IPS-18c (cell line): ENCODE measurements at regions not wholly inside any gene's neighbourhood (a gene's known extent, or its start where the extent isn't known, plus 50 kb on each side); places are given as distances from the start of the nearest gene placed in this dataset.

Source experiments
- H3K4me3 ChIP-seq: 2 replicates; pipeline ENCODE4 v1.7.0; 2013; ENCODE audit warnings: low read depth, mild to moderate bottlenecking, low read length, moderate library complexity; ENCODE audit not compliant: insufficient read depth
- H3K9me3 ChIP-seq: one replicate; pipeline ENCODE4 v1.6.1; 2013; ENCODE audit warnings: mild to moderate bottlenecking, low read length, moderate library complexity; ENCODE audit not compliant: control insufficient read depth, insufficient read depth

- H3K4me3 ChIP-seq: no peak overlapping the region
- no peaks in the 10 kb centered on the region for H3K9me3 ChIP-seq
Measured at GRCh38 chr17:77344038-77344437, 203.3 kb downstream of the SEC14L1 start.

GRCh38 chr17:77345260-77345910 is 204.6 kb downstream of the SEC14L1 start:
- Histone ChIP-seq H3K4me3 (no peak overlapping the region), H3K9me3 (no peaks in the 10 kb centered on the region)

DNA sequence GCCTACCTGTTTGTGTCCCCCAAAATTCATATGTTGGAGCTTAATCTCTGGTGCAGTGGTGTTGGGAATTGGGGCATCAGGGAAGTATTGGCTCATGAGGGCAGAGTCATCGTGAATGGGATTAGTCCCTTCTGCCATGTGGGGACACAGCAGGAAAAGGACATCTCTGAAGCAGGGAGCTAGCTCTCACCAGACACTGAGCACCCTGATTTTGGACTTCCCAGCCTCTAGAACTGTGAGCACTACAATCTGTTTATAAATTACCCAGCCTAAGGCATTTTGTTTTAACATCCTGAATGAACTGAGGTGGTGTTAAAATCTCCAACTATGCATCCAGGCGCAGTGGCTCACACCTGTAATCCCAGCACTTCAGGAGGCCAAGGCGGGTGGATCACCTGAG is 206.0 kb downstream of the SEC14L1 start:
- no peaks in the 10 kb centered on the region for H3K9me3 ChIP-seq
- H3K4me3 ChIP-seq: no peak overlapping the region

DNA sequence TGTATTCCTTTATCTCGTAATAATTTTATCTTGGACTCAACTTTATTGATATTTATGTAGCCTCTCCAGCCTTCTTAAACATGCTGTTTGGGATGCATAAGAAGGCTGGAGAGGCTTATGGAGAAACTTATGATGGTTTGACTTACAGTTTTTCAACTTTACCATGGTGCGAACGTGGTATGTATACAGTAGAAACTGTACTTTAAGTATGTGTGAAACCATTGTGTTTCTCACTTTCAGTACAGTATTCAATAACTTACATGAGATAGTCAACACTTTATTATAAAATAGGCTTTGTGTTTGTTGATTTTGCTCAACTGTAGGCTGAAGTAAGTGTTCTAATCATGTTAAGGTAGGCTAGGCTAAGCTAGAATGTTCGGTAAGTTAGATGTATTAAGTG is 206.8 kb downstream of the SEC14L1 start:
- H3K4me3 ChIP-seq: no peak overlapping the region

DNA sequence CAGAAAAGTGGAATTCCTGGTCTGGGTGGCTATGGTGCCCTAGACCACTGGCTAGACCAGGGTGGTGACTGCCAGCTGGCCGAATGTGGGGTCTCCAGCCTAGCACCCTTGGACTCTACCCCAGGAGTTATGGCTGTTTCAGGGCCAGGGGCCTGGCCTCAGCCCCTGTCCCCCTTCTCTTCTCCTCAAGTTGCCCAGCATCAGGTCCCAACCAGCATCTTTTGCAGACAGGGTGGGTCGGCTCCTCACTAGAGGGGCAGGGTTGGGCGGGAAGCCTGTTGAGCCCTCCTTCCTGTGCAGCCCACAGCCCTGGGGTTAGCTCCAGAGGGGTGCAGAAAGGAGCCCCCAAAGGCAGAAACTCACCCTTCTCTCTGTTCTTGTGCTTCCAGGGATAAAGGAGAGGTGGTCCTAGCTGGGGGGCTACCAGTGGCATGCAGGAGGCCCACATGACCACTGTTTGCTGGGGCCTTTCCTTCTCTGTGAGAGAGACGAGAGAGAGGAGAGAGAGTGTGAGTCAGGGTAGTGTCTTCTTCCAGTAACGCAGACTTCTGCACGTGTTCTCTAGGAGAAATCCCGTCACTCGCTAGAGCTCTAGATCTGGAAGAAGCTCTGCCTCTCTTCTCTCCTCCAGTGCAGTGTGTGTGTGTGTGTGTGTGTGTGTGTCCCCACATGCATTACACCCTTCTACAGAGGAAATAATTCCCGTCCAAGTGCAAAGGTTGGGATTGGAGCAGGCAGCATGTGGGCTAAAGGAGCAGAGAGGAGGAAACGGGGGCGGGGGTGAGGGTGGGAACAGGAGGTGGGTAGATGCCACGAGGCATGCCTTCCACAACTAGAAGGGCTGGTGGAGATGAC is 209.4 kb downstream of the SEC14L1 start:
- Histone ChIP-seq H3K4me3 (no peak overlapping the region), H3K9me3 (no peaks in the 10 kb centered on the region)

More for the DNA sequence above, 206.8 kb downstream of the SEC14L1 start:
- H3K9me3 ChIP-seq: no peaks in the 10 kb centered on the region

- H3K9me3 ChIP-seq: no peaks in the 10 kb centered on the region
- no peak overlapping the region for H3K4me3 ChIP-seq
Measured at GRCh38 chr17:77352441-77352840, 211.7 kb downstream of the SEC14L1 start.

- Histone ChIP-seq H3K4me3 (no peak overlapping the region), H3K9me3 (no peaks in the 10 kb centered on the region)
Measured at GRCh38 chr17:77352996-77353395, 212.2 kb downstream of the SEC14L1 start.

GRCh38 chr17:77353684-77354419 is 213.1 kb downstream of the SEC14L1 start:
- Histone ChIP-seq H3K9me3 (no peaks in the 10 kb centered on the region), H3K4me3 (no peak overlapping the region)

- Histone ChIP-seq H3K4me3 (no peak overlapping the region), H3K9me3 (no peaks in the 10 kb centered on the region)
Measured at GRCh38 chr17:77354420-77354669, 213.6 kb downstream of the SEC14L1 start.

DNA sequence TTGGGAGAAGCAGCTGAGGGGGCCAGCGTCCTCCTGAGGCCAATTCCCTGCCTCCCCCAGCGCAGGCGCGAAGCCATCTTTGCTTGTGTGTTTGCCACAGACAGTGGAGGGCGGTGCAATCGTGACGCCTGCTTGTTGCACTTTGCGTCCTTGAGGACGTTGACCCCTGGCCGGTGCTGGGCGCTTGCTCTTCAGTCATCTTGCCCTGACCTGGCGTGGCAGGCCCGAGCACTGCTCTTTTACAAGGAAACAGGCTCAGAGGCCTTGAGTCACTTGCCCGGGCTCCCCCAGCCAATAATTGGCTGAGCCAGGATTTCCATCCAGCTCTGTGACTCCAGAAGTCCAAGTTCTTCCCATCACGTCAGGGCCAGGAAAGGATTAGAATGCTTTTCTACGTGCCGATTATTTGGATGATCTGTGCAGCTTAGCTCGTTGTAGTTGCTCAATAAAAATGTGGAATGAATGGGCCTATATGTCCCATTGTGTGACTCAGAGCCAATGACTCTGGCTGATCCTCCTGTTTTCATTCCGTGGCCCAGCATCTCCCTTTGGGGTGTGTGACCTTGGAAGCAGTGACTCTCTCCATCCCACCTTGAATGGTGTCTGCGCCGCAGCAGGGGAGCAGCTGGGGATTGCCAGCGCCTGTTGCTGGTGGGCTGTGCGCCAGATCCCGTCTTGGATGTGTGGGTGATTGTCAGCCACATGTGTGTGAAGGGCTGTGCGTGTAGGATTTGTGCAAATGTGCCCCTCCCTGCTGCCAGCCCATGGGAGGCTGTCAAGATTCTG is 214.1 kb downstream of the SEC14L1 start:
- no peak overlapping the region for H3K4me3 ChIP-seq
- H3K9me3 ChIP-seq: no peaks in the 10 kb centered on the region

GRCh38 chr17:77356109-77356689 is 215.4 kb downstream of the SEC14L1 start:
- Histone ChIP-seq H3K9me3 (no peaks in the 10 kb centered on the region), H3K4me3 (no peak overlapping the region)

DNA sequence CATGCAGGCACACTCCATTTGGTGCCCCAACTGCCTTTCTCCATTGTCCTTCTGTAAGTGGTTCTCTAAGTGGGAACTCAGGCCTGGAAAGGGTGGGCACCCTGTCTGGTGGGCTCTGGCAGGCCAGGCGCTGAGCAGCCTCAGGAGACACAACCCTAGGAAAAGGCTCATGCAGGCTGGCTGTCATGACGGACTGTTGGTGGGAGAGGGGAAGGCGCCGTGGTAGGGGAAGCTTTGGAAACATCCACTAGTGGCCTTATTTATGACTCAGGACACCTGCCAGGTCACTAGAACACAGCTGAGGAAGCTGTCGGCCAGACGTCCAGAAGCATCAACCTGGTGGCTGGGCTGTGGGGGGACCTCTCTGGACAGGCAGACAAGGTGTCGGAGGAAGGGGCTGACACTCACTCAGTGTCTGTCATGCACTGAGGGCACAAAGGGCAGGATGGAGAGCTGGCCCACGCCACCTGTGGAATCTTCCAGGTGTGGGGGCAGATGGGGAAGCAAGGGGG is 216.0 kb downstream of the SEC14L1 start:
- no peak overlapping the region for H3K4me3 ChIP-seq
- no peaks in the 10 kb centered on the region for H3K9me3 ChIP-seq

DNA sequence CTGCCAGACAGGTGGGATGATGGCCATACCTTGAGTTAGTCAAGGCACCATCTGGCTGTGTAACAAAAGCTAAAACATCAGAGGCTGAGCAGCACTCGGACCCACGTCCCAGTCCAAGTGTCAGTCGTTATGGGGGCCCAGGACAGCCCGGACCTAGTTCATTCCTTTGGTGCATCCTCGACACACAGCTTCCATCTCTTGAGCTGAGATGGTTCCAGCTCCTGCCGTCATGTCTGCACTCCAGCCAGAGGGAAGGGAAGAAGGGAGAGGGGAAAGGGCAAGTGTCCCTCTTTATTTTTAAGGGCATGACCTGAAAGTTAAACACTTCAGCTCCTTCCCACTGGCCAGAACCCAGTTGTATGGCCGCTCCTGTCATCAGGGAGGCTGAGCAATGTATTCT is 218.0 kb downstream of the SEC14L1 start:
- no peak overlapping the region for H3K4me3 ChIP-seq

DNA sequence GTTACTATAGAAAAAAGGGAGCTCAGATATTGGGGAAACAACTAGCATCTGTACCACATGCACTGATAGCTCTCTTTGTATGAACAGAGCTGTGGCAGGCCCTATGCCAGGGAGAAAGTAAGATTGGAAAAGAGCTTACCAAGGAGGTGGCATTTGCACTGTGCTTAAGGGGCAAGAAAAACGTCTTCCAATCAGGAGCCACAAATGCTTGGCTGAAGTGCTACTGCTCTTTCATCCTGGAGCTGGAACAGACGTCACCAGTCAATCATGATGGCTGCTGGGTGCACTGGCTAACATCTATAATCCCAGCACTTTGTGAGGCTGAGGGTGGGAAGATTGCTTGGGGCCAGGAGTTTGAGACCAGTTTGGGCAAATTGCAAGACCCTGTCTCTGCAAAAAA is 218.5 kb downstream of the SEC14L1 start:
- no peaks in the 10 kb centered on the region for H3K9me3 ChIP-seq
- H3K4me3 ChIP-seq: no peak overlapping the region

More for the DNA sequence above, 218.0 kb downstream of the SEC14L1 start:
- H3K9me3 ChIP-seq: no peaks in the 10 kb centered on the region

DNA sequence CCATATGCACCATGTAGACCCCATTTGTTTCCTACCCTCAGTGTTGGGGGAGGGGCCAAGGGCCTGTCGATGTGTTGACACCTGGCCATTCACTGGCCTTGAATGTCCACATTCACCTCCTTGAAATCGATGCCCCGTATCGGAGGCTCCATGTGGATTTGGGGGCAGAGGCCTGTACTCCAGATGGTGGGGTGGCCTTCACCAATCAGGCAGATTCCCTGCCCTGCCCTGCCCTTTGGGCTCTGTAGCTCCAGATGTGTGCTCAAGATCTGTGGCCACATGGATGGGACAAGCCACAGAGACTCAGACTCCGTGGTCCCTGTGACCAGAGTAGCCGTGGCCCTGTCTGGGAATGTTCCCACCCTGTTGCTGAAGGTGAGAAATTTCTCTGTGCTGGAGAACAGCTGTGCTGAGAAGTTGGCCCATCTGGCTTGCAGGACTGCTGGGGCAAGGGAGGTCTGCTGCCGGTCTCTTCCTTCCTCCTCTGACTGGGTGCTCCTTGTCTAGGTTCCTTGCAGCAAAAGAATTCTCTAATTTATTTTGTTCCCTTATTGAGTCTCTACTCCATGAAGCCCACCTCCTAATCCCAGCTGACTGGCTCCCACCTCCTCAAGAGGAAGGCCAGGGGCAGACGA is 221.3 kb downstream of the SEC14L1 start:
- Histone ChIP-seq H3K4me3 (no peak overlapping the region), H3K9me3 (no peaks in the 10 kb centered on the region)

GRCh38 chr17:77363821-77364361 is 223.1 kb downstream of the SEC14L1 start:
- Histone ChIP-seq H3K9me3 (no peaks in the 10 kb centered on the region), H3K4me3 (no peak overlapping the region)
